ENCODE measurements at regions not wholly inside any gene's neighbourhood (a gene's known extent, or its start where the extent isn't known, plus 50 kb on each side); places are given as distances from the start of the nearest gene placed in this dataset.

- TF ChIP-seq, protein P1, sequence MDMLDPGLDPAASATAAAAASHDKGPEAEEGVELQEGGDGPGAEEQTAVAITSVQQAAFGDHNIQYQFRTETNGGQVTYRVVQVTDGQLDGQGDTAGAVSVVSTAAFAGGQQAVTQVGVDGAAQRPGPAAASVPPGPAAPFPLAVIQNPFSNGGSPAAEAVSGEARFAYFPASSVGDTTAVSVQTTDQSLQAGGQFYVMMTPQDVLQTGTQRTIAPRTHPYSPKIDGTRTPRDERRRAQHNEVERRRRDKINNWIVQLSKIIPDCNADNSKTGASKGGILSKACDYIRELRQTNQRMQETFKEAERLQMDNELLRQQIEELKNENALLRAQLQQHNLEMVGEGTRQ (IDR thresholded peaks at IDR 0.05; ENCODE audit: low read depth, low read length): no peak
- TF ChIP-seq, protein P1 (CRISPR knock-in tag; IDR thresholded peaks at IDR 0.05; ENCODE audit: borderline replicate concordance): no peak
- TF ChIP-seq CTCF (CRISPR knock-in tag; IDR thresholded peaks at IDR 0.05) (no peak), REST (IDR thresholded peaks at IDR 0.05; ENCODE audit: borderline replicate concordance in 1 of 2, low read depth in 1 of 2, low read length in 2 of 2) (no peak)
Measured at GRCh38 chr16:5911241-5911640, 813.6 kb upstream of the EEF2KMT start.

All from HepG2 (cell line).